Activated gamma-delta T cell treated with Interleukin-2 at 50 U/mL for 16 hours (primary cell): ENCODE measurements at regions not wholly inside any gene's neighbourhood (a gene's known extent, or its start where the extent isn't known, plus 50 kb on each side); places are given as distances from the start of the nearest gene placed in this dataset.

ENCODE experiments used
- DNase-seq: peaks from one replicate; pipeline ENCODE4 v3.0.0-alpha.2; 2020

GRCh38 chr15:70147778-70148177 is 50.1 kb upstream of the TLE3 start:
- no peak for DNase-seq
